ENCODE measurements at regions not wholly inside any gene's neighbourhood (a gene's known extent, or its start where the extent isn't known, plus 50 kb on each side); places are given as distances from the start of the nearest gene placed in this dataset.

DNA sequence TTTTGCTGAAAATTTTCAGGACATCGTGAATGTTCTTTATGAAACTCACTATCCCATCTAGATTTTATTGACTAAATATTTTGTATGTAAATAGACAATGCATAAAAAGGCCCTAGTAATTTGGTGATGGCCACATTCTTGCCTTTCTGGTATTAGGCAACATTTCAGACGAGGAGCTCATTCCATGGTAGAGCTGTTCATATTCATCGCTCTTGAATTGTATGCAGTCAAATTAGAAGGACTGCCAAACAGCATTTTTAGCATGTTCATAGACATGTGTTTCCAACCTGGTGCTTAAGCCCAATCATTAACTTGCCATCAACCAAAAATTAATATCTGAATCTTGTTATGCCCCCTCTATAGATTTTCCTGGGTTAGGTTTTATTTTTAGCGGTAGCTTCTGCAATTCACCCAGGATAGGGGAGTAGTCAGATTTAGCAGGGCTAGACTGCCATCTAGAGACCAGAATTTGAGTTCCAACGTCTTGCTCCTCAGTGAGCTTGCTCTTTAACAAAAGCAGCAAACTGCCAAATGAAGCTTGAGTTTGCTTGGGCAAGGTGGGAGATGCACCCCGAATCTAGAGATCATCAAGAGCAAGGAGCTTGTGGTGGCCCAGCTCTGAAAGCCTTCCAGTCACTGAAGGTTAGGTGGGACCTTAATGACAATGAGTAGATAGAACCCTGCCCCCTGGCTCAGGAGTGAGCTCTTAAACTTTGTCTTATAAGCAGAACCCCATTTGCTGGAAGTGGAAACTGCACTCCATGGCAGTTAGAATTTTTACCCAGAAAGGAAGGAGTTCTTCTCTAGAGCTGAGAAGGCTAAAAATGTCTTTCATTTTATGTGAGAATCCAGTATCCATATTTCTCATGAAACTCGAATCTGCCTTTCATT is 456.2 kb downstream of the RASEF start:
- Histone ChIP-seq H3K79me2 (ENCODE audit: insufficient read depth, low read length) (no peaks in the 10 kb centered on the region), H3K4me1 (ENCODE audit: control insufficient read depth in 1 of 2, insufficient read depth in 2 of 2, low read length in 2 of 2) (no peaks in the 10 kb centered on the region), H3K9ac (ENCODE audit: low read length) (no peak overlapping the region), H3K27me3 (ENCODE audit: insufficient read depth, low read length) (no peaks in the 10 kb centered on the region), H3K9me3 (ENCODE audit: control insufficient read depth in 1 of 2, insufficient read depth in 1 of 2, low read depth in 1 of 2, low read length in 2 of 2) (no peaks in the 10 kb centered on the region; a peak in 2 of 4 replicates), H3K27ac (ENCODE audit: low read depth, low read length) (no peak overlapping the region), H3K9me2 (ENCODE audit: insufficient read depth) (no peaks in the 10 kb centered on the region), H4K20me1 (ENCODE audit: insufficient read depth) (no peaks in the 10 kb centered on the region), H3K4me3 (replicated peaks in 1 of 2; ENCODE audit: low read depth in 1 of 2, low read length in 2 of 2) (no peak overlapping the region), H2AFZ (ENCODE audit: low read depth, low read length, poor library complexity, severe bottlenecking) (no peak overlapping the region), H3K36me3 (ENCODE audit: control insufficient read depth in 1 of 2, insufficient read depth in 2 of 2, low read length in 2 of 2) (no peaks in the 10 kb centered on the region), H3K4me2 (ENCODE audit: low read length) (no peak overlapping the region)
- BruUV-seq (replicated peaks) = no TSS peak
- ATAC-seq (no peak), DNase-seq (ENCODE audit: low read depth, low spot score) (peak; percentile 8)
- TF ChIP-seq RAD21 (IDR thresholded peaks at IDR 0.05; ENCODE audit: low read depth) (peak; percentile 48), POLR2A (IDR thresholded peaks at IDR 0.05; ENCODE audit: borderline replicate concordance, extremely low read depth, insufficient read depth, insufficient read length) (no peak), EZH2phosphoT487 (IDR thresholded peaks at IDR 0.05; ENCODE audit: borderline replicate concordance) (no peak), REST (IDR thresholded peaks at IDR 0.05; ENCODE audit: low read depth) (no peak), JUND (IDR thresholded peaks at IDR 0.05) (no peak), ZNF274 (IDR thresholded peaks at IDR 0.05; ENCODE audit: low read depth, low read length) (no peak), ZFX (IDR thresholded peaks at IDR 0.05) (no peak), SP1 (IDR thresholded peaks at IDR 0.05; ENCODE audit: low read depth) (no peak), CBX3 (IDR thresholded peaks at IDR 0.05; ENCODE audit: low read depth) (no peak), ELF1 (IDR thresholded peaks at IDR 0.05; ENCODE audit: borderline replicate concordance, low read depth) (no peak), FOSL1 (IDR thresholded peaks at IDR 0.05; ENCODE audit: low read depth) (no peak), SIN3A (IDR thresholded peaks at IDR 0.05; ENCODE audit: low read depth) (no peak), SRF (IDR thresholded peaks at IDR 0.05; ENCODE audit: low read depth) (no peak), TCF7L2 (IDR thresholded peaks at IDR 0.05; ENCODE audit: borderline replicate concordance, extremely low read depth, insufficient read depth, insufficient read length) (no peak), POLR2AphosphoS5 (IDR thresholded peaks at IDR 0.05; ENCODE audit: low read depth, low read length) (no peak)
- TF ChIP-seq, protein P1, sequence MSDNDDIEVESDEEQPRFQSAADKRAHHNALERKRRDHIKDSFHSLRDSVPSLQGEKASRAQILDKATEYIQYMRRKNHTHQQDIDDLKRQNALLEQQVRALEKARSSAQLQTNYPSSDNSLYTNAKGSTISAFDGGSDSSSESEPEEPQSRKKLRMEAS (IDR thresholded peaks at IDR 0.05) = no peak
- TF ChIP-seq, protein P2, sequence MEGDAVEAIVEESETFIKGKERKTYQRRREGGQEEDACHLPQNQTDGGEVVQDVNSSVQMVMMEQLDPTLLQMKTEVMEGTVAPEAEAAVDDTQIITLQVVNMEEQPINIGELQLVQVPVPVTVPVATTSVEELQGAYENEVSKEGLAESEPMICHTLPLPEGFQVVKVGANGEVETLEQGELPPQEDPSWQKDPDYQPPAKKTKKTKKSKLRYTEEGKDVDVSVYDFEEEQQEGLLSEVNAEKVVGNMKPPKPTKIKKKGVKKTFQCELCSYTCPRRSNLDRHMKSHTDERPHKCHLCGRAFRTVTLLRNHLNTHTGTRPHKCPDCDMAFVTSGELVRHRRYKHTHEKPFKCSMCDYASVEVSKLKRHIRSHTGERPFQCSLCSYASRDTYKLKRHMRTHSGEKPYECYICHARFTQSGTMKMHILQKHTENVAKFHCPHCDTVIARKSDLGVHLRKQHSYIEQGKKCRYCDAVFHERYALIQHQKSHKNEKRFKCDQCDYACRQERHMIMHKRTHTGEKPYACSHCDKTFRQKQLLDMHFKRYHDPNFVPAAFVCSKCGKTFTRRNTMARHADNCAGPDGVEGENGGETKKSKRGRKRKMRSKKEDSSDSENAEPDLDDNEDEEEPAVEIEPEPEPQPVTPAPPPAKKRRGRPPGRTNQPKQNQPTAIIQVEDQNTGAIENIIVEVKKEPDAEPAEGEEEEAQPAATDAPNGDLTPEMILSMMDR (IDR thresholded peaks at IDR 0.05 in 2 of 3, conservative IDR thresholded peaks at IDR 0.05 in 1 of 3; ENCODE audit: borderline replicate concordance in 1 of 3, insufficient read depth in 1 of 3, low read depth in 2 of 3, low read length in 2 of 3) = peak; percentile 3 to 41 (median 9); a peak in 2 of 6 replicates
- RAD21 ChIA-PET (ENCODE audit: low non-redundant PET in 1 of 2, low total read pairs in 2 of 2, uncharacterized antibody in 2 of 2, unreplicated experiment in 2 of 2) = no interaction called here
- POLR2A ChIA-PET = no interaction called here
- intact Hi-C loops (cut with micrococcal nuclease) = no loop called here
- CTCF ChIA-PET = interaction anchor here (0.8 to 1.3 kb wide), 6 partner anchors 8 to 504 kb away, joined by 3 to 6 read pairs (median 3); no protein-coding TSS in a partner anchor
